Hepatic stellate cell (primary cell): ENCODE measurements at regions not wholly inside any gene's neighbourhood (a gene's known extent, or its start where the extent isn't known, plus 50 kb on each side); places are given as distances from the start of the nearest gene placed in this dataset.
"Not testable (repeated sequence)": the region's sequence is repeated elsewhere in the genome, so short reads cannot be mapped to it uniquely, and the experiment has no call there.

Source experiments
- DNase-seq: peaks from one replicate; pipeline ENCODE4 v3.0.0; 2011; ENCODE audit warnings: low spot score

DNA sequence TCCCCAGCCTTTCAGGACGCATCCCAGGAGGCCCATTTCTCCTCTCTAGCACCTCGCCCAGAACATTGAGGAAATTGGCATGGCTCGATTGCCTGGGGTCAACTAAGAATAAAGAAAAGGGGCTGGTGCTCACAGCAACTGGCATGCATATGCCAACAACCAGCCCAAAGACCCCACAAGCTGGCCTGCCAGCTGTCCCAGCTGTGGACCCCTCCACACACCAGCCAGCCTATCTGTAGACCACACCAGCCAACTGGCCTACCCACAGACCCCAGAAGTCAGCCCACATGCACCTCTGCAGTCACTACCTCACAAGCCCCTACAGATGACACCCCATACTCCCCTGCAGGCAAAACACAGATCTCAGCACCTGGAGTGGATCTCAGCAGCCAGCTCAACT is 123.8 kb upstream of the ID2 start:
- no peak for DNase-seq

DNA sequence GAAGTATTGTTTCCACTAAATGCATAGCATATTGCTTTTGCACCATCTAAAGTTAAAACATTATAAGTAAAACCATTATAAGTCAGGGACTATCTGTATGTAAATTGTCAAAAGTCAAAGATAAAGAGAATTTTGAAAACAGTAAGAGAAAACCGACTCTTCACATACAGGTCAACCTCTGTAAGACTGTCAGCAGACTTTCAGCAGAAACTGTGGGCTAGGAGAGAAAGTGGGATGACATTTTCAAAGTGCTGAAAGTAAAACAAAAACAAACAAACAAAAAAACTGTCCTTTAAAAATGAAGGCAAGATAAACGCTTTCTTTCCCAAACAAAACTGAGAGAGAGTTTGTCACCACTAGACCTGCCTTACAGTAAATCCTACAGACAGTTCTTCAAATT is 122.9 kb upstream of the ID2 start:
- DNase-seq: no peak

DNA sequence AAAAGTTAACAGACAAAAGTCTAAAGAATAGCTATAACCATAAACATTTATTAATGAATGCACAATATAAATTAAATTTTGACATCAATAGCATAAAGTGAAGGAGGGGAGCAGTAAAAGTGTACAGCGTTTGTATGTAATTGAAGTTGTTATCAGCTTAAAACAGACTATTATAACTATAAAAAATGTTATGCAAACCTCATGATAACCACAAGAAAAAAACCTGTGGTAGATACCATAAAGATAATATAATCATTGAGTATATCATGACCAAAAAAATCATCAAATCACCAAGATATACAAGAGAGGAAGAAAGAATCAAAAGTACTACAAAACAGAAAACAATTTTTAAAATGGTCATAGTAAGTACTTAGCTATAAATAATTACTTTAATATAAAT is 122.1 kb upstream of the ID2 start:
- DNase-seq: no peak

DNA sequence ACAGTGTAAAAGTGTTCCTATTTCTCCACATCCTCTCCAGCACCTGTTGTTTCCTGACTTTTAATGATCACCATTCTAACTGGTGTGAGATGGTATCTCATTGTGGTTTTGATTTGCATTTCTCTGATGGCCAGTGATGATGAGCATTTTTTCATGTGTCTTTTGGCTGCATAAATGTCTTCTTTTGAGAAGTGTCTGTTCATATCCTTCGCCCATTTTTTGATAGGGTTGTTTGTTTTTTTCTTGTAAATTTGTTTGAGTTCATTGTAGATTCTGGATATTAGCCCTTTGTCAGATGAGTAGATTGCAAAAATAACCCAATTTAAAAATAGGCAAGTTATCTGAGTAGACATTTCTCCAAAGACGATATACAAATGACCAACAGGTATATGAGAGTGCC is 120.2 kb upstream of the ID2 start:
- not testable (repeated sequence) for DNase-seq

DNA sequence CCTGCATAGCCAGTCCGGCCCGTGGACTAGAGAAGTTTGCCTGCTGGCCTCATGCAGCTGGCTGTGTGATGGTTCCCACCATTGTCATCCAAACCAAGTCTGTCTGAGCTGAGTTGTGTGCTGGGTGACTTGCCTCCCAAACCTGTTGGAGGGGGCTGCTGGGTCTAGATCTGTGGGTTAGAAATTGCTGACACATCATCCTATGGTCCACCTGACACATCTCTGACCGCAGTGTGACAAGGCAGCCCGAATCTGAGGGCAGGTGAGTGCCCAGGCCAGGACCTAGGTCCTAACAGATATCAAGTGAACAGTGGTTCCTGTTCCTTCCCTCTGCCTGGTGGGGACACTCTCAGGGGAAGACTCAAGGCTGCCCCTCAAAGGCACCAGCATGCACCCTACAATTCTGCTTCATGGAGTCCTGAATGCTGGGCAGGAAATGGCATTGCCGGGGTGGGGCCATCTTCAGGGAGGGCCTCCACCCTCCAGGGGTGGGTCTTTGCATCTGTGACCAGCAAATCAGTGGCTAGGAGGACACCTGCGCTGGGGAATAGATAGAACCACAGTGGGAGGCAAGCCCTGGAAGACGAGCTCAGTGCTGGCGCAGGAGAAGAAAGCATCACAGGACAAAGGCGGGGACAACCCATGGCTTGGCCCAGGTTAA is 117.9 kb upstream of the ID2 start:
- no peak for DNase-seq

DNA sequence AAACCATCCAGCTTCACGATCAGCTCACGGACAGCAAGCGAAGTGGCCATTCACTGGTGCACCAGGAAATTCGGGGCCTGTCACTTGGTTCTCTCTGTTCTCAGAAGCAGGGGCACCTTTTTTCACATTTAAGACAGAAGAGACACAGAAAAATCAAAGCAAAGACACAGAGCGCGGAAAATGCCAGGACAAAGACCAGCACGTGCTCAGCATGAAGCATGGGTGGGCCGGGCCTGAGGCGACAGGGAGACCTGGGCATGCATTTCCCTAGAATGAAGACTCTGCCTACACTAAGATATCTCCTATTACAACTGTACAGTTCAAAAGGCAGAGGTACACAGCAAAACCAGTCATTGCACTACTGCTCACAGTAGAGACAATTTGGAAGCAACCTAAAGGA is 117.4 kb upstream of the ID2 start:
- DNase-seq: no peak

DNA sequence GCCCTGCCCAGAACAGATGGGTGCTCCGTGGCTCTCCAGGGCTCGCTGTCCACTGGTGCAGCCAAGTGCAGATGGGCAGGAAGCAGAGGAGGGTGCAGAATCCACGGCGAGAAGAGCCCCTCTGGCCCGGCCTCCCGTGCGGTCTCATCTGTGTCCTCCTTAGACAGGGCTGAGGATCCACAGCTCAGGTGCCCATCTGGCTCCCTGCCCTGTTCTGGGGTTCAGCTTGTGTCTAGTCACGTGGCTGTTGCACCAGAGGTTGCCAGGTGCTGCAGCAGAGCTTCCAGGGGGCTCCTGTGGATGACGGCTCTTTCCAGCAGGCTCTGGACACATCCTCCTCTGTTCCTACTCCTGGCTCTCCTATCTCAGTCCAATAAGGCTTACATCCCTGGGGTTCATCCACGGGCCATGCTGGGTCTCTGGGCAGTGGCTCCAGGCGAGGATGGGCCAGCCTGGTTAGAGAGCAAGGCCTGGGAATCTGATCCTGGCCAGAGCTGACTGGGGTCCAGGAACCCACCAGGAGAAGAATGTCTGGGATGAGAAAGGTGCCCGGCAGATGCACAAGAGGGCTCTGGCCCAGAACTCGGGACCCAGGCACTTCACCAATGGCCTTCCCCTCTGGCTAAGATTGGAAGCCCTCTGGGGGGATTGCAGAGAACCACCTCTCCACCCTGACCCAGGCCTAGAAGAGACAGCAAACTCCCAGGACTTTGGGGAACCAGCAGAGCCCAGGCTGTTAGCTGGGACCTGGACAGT is 116.3 kb upstream of the ID2 start:
- DNase-seq: no peak

DNA sequence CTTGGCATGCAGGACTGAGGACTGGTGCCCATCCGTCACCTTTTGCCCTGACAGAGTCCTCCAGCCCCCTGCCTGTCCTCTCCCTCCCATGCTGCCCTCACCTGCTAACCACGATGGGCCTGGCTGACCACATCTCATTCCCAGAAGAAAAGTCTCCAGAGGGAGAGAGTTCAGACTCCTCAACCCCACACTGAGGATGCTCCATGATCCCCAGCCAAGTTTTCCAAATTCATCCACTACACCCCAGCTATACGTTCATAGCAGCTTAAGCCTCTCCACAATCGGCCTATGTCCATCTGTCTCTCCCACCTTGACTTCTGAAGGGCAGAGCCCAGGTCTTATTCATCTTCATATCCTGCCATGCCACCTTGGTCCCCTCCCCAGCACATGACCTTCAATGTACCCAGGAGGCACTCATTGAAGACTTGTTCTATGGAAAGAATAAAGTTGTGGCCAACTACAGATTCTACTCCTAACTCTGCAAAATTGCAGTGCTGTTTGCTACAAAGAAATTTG is 115.6 kb upstream of the ID2 start:
- no peak for DNase-seq

DNA sequence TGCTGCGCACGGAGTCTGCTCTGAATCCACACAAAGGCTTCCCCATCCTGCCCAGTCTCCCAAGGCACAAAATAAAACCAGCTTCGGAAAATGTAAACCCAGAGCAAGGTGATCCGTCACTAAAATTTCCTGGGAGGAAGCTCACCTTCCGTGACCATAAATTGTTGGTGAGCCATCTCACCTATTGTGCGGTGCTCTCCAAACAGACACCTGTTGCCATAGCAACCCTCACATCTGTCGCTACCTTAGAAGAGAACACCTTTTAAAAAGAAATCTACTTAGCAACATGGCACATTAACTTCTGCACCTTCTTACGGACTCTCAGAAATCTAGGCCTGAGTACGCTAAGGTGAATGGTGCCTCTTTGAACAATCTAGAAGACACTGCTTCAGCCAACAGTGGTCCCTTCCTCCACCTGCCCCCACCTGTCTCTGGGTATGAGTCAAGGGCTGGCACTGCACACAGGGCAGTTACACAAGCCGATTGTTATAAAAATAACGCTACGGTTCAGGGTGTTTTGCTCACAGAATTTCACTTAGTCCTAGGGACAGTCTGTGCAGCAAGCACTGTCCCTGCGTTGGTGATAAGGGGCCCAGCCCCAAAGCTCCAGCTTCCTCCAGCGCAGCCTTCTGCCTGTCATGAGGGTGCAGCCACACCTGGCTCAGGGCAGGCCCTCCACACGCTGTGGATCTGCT is 114.9 kb upstream of the ID2 start:
- no peak for DNase-seq

DNA sequence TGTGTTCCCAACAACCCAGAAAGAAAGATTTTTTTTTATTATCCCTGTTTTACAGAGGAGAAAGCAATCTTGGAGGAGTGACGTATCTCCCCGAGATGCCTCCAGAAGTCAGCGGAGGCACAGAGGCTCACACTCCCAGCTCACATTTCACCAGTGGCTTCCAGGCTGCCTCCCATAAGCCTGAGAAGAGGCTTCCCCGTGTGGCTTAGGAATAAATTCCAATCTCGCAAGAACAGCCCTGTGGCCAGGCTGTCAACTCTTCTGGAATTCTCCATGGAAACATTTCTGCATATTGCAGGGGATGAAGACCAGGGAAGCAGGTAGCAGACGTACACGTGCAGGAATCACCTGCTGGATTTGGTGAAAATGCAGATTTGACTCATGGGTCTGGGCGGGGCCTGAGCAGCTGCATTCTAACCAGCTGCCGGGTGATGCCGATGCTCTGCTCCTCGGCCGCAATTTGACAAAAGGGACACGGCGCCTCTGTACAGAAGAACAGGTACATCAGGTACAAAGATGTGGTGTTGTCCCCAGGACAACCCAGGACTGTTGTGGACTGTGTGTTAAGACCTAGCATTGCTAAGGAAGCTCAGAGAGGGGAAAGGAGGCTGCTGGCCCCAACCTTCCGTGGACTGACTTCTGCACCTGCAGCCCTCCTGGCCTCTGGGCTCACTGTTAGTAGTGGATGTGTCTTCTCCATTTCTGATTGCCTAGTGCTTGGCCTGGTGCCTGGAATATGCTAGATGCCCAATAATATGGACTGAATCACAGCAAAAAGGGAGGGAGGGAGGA is 114.2 kb upstream of the ID2 start:
- DNase-seq: no peak

DNA sequence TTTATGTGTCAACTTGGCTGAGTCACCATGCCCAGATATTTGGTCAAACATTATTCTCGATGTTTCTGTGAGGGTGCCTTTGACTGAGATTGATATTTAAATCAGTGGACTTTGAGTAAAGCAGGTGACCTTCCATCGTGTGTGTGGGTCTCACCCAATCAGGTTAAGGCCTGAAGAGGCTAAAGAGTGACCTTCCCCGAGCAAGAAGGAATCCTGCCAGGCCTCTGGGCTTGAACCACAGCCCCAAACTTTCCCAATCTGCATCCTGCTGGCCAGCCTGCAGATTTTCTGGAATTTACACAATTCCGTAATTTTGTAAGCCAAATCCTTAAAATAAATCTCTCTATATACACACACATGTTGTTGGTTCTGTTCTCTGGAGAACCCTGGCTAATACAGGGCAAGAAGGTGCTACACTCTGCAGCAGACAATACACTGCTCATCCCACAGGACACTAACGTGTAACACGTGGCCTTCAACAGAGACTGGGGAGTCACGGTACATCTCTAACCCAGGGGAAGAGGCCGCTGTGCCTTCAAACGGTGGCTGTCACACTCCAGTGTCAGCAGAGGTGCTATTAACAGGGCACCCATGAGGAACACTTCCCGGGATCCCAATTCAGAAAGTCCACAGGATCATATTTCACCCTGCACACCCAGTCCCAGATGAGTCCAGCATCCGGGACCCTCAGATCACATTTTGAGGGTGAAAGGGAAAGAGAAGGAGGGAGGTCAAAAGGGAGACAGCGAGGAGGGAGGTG is 113.1 kb upstream of the ID2 start:
- DNase-seq: no peak

DNA sequence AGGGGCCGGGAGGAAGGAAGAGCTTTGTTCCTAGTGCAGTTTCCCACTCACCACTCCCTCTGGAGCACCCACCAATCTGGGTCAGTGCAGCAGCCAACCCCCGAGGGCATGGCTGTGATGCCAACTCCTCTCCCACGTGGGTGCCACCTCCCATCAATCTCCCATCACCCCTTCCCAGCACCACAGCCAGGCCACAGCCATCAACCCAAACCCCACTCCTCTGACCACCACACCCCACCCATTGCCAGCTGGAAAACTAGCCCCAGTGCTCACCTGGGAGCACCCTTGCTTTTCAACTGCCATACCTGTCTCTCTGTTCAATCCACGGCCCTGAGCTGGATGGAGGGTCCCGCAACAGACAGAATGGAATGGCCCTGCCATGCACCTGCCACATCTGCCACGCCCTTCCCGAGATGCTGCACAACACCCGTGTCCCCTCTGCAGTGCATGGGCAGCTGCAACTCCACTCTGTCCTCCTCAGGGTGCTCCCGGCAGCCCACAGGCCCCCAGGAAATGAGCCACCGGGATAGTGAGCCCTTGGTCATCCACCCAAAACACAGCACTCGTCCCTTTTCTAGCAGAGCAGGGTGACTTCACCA is 112.4 kb upstream of the ID2 start:
- no peak for DNase-seq

DNA sequence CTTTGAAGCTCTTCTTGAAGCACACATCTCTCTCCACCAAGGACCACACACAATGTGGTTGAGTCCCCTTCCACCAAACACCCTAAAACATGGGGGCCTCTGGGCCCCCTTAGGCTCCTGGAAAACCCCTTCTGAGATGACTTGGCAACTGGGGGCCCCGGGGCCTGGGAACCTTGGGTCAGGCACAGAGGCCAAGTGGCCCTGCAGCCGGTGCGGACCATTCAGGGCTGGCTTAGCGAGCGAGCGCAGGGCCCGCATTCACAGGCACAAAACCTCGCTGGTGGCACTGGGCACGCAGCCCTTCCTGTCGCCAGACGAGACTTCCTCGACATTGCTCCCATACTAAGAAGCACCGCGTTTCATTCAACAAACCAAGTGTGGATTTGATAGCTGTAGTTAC is 111.2 kb upstream of the ID2 start:
- no peak for DNase-seq

DNA sequence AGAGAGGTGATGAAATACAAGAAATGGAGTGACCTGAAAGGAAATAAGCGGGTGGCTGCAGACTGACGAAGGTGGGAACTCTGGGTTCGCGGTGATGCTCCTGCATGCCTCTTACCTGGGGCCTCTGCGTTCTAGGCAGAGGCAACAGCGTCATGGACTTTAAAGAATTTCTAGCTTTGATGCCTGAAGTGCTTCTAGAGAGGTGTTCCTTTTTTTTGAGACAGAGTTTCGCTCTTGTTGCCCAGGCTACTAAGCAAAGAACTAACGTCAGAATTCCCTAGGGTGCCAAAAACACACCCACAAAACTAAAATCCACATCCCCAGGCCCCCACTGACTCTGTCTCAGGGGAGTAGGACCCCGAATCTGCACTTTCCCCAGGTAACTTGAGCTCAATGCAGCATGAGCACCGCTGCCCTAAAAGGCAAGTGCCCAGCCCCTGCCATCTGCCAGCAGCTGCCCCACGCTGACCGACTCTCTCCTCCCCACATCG is 110.5 kb upstream of the ID2 start:
- no peak for DNase-seq

DNA sequence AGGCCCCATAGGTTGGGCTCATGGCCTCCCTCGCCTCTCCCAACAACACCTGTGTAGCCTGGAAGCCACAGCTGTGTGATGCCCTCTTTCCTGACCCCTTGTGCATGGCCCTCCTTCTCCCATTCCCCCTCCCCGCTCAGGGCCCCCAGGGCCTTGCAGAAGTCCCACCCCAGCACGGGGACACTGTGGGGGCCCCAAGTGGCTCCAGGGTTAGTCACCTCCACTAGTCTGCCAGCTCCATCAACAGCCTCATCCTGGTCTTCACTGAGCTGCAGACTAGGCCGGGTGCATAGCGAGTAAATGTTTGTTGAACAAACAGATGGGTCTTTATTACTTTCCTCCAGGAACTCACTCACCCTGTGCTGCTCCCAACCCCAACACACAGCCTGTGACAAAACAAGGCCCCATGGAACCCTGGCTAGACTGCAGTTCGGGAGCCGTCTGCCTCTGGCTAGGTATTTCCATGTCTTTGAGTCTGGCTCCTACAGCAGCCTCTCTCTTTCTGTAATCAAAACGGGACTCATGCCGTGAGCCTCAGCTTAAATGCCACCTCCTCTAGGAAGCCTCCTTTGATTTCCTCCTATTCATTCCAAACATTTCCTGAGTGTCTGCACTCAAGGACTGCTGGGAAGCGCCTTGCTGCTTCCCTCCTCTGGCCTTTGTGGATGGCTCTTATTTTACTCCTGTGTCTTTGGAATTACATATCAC is 109.9 kb upstream of the ID2 start:
- no peak for DNase-seq

DNA sequence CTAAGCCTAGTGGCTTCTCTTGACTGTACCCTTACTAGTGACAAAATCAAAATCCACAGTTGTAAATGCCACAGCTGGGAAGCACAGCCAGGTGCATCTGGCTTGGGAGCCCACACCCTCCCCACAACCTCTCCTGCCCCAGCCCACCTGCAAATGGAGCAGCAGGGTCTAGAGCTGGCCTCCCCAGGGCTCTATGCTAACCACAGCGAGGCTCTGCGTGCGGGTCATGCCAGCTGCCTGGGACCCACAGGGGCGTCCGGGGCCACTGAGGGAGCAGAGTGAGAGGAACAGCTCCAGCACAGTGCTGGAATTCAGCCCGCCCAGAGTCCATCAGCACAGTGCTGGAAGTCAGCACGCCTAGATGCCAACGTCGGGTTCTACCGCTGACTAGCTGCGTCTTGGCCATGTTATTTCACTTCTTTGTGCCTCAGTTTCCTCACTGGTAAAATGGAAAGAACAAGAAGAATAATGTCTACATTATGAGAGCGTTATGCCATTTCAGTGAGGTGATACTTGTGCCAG is 109.1 kb upstream of the ID2 start:
- DNase-seq: no peak

DNA sequence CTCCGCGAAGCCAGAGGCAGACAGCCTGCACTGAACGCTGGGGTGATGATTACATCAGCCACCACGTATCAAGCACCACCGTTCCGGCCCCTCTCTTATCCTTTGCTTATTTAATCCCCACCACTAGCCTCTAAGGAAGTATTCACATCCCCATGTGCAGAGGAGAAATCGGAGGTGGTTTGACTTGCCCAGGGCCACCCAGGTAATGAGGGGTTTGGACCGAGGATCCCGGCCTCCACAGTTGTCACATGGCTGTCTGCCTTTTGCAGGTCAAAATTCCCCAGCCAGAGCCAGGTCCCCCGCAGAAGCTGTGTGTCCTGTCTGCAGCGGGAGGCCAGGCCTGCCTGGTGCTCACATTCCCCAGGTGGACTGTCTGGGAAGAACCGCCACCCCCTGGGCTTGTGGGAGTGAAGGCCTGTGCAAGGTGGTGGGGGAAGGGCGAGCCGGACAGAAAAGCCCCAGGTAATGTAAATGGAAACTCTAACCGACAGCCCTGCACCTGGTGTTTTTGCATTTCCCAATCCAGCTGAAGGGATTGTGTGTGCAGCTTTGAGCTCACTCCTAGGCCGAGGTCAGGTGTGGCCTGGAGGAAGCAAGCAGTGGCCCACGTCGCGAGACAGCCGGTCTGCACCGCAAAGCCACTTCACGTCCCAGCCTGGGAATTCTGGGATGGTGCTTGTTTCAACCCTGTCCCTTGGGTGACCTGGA is 108.5 kb upstream of the ID2 start:
- no peak for DNase-seq

DNA sequence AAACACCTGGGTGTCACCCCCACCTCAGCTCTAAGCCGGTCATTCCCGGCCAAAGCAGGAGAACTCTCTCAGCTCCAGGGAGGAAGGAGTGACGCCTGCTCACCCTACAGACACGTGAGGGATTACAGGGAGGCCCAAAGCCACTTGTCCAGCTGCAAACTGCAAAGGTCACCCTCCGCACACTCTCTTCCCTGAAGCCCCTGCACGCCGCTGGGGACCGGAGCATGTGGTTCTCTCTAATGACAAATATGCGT is 108.0 kb upstream of the ID2 start:
- DNase-seq: no peak

DNA sequence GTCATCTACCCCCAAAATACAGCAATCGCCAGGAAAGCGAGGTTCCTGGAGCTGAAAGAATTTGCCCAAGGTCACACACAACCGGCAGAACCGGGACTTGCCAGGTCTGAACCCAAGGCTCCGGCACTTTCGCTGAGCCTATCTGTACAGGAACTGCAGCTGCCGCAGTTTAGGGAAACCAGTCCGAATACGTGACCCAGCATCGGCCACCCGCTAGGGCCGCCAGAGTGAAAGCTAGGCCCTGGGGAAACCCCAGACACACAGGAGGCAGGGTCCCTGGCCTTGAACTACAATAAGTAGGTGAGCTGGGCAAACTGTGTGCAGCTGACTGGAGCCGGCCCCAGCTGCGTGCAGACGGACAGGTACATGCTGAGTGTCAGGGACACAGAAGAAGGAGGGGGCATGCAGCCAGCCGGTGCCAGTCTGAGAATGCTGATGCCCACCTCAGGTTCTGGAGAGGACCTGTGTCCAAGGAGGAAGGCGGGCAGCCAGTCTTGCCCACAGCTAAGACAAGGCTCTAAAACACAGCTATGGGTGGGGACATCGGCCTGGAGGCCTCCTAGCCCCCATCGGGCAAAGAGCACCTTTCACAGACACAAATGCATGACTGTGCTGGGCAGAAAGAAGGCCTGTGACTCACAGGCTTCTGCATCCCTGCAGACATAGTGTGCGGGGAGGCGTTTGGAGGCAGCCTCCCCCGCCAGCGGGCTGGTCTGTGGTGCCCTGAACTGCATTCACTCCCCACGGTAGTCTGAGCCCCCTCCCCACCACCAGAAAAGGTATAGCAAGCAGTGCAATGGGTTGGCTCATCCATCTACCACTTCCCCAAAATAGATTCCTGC is 107.4 kb upstream of the ID2 start:
- DNase-seq: no peak
